ENCODE measurements at regions not wholly inside any gene's neighbourhood (a gene's known extent, or its start where the extent isn't known, plus 50 kb on each side); places are given as distances from the start of the nearest gene placed in this dataset.

DNA sequence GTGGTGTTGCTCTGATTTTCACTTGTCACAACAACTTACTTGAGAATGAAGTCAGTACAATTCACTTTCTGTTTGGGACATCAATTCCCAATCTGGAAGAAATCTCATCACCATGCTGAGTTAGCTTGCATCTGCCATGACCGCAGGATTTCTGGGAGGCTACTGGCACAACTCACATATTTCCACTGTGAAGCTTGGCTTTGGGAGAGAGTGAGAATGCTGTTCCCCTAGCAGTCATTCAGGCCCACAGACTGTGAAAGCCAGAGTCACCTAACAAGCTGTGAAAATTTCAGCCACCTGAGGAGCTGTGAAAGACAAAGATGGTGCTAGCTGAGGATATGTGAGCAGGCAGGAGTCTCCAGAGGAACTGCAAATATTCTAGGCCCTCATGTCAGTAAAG is 365.2 kb upstream of the TUSC1 start:
- no peak for TF ChIP-seq EZH2 (IDR thresholded peaks at IDR 0.05; ENCODE audit: insufficient read depth, poor library complexity, severe bottlenecking)
- TF ChIP-seq EZH2phosphoT487 (IDR thresholded peaks at IDR 0.05; ENCODE audit: insufficient read depth, low read depth): no peak
